ENCODE measurements at regions not wholly inside any gene's neighbourhood (a gene's known extent, or its start where the extent isn't known, plus 50 kb on each side); places are given as distances from the start of the nearest gene placed in this dataset.
A peak's percentile ranks its signal among the peaks of the same experiment; 100 is the strongest.
"Not testable (repeated sequence)": the region's sequence is repeated elsewhere in the genome, so short reads cannot be mapped to it uniquely, and the experiment has no call there.

DNA sequence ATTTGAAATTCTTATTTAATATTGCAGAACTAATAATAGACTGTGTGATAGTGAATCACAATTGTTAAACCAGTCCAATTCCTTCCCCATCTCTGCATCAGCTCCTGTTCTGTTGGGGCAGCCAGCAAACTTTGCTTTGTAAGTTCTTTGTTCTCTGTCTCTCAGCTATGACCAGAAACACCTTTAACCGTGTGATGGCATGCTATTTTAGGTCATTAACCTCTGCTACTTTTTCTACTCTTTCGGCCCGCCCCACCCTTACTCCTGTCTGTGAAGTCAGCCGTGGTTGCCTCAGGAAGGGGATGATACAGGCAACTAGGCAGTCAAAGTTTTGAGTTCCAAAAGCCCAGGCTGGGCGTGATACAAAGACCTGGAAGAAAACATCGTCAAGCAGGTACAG lies 51.3 kb upstream of the EGFL6 start:
- DNase-seq (ENCODE audit: low read depth) = no peak

DNA sequence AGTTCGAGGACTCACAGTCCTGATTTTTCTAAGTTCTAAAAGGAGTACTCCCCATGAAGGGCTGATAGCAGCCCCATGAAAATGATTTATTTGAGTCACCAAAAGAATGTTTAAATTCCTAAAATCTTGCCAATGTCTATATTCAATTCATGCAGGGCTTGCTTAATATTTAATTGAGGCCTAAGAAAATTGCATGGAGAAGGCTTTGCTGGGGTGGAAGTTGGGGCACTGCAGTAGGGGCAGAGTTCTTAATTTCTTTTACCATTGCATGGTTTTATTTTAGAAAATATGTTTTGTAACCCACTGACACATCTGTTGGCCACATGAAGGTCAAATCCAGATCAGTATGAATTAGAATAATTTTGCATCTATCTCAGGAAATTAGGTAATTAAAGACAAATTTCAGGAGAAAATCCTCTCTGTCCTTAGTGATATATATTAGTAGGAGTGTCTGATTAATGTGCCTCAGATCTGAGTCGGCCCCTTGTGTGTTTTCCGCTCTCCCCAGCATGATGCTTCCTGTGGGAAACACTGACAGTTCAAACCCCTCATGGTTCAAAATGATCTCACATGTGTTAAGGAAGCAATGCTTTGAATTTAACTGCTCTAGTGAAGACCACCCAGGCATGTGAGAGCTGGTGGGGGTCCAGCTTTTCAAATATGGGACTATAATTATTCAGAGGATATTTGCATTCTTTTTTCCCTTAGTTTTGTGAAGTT lies 54.0 kb upstream of the EGFL6 start:
- peak; percentile 67 for DNase-seq (ENCODE audit: low read depth)

DNA sequence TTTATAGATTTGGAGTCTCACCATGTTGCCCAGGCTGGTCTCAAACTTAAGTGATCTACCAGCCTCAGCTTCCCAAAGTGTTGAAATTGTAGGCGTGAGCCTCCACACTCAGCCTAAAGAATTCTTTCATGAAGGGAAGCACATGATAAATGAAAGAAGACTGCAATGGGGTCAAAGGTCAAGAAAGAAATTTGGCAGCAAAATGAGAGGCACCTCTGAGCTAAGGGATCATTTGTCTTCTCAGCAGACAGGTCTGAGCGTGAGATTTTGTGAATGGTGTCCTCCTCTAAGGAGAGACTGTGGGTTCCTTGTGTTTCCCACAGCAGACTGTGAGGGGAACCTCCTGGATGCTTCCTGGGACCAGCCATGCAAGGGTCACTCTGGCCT lies 57.5 kb upstream of the EGFL6 start:
- no peak for DNase-seq (ENCODE audit: low read depth)

DNA sequence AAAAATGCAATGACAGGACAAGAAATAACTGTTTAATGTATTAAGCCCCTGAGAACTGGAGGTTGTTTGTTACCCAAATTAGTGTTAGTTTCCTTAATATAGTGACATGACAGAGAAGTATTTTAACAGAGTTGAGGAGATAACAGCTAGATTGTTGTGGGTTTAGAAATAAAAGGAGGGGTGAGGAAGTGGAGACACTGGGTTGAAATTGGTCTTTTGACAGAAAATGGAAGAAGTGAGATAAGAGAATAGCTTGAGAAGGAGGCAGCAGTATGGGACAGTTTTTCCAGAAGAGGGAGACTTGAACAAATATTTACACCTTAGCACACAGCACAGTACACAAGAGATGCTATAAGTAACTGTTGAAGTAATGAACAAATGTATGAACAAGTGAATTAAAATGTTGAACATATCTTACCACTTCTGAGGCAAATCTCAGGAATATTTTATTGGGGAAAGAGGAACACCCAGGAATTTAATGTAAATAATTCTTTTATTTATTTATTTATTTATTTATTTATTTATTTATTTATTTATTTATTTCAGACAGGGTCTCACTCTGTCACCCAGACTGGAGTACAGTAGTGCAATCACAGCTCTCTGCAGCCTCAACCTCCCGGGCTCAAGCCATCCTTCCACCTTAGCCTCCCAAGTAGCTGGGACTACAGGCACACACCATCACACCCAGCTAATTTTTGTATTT lies 58.0 kb upstream of the EGFL6 start:
- no peak for DNase-seq (ENCODE audit: low read depth)

DNA sequence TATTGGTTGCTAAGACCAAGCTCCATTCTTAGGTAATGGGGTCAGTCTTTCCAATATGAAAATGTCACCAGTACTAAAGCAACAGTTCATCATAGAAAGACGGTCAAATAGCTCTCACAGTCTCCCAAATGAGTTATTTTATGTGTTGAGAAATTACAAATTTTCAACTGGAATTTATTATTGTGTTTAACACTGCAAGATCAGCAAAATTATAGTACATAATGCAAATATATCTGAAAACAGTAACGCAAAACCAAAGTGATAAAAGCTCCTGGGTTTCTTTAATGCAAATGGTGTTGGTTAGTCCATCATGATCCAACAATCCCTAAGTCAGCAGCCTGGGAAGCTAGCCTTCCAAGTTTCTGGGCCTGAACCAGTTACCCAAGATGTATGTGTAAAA lies 61.5 kb upstream of the EGFL6 start:
- no peak for DNase-seq (ENCODE audit: low read depth)

DNA sequence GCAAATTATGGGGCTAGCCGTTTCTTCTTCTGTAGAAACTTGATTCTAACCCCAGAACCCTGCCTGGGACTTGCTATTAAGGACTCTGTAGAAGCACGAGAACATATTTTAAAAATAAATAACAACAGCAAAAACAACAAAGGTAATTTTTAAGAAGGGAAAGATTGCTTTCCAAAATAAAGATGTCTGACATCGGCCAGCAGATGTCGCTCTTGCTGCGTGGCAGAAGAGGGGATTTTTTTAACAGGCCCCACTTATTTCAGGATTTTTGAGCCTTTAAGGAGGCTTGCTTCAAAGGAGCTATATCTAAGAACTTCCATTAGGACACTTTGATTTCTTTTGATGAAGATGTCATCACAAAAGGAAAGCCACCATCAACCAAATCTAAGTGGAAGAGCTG lies 62.8 kb upstream of the EGFL6 start:
- DNase-seq (ENCODE audit: low read depth) = peak; percentile 22

DNA sequence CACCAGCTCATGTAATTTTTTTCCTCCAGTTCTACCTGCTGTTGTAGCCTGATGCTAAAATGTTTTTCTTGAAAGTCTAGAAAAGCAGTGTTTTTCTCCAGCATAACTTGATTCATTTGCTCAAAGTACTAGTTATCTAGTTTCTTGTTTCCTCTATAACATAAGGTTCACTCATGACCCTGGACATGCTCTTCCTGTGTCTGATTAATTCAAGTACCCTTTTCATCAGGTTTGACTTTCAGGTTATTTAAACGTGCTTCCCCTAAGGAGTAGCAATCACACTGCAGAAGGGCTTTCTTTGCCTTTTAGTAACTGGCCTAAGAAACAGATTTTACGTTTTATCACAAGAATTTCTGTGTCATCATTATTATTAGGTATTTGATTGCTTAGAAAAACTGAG lies 66.8 kb upstream of the EGFL6 start:
- DNase-seq (ENCODE audit: low read depth) = no peak

DNA sequence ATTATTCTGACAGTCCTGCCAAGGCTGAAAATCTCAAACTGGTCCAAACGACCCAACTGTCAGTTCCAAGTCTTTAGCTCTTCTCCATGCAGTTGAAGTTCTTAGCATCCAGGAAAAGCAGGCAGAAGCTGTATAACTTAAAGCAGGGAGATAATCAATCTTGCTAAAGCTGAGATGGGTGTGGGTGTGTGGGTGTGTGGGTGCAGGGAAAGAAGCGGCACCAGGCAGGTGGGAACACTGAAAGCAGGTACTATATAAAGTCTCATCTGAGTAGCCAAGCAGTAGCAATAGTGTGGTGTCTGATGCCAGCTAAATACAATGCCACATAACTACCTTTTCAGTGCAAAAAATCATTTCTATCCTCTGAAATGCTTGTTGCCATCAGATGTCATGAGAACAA lies 69.7 kb upstream of the EGFL6 start:
- no peak for DNase-seq (ENCODE audit: low read depth)

DNA sequence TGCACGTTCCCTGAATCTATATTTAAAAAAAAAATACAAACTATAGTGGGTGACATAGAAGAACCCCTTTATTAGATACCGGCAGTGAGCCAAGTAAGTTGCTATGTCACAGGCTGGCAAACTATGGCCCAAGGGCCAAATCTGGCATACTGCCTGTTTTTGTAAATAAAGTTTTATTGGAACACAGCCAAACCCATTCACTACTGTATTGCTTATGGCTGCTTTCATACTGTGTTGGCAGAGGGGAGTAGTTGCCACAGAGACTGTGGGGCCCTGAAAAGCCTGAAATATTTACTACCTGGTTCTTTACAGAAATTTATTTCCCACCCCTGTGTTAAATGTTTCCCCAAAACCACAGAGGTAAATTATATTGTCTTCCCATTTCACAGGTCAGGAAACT lies 71.2 kb upstream of the EGFL6 start:
- DNase-seq (ENCODE audit: low read depth) = no peak

DNA sequence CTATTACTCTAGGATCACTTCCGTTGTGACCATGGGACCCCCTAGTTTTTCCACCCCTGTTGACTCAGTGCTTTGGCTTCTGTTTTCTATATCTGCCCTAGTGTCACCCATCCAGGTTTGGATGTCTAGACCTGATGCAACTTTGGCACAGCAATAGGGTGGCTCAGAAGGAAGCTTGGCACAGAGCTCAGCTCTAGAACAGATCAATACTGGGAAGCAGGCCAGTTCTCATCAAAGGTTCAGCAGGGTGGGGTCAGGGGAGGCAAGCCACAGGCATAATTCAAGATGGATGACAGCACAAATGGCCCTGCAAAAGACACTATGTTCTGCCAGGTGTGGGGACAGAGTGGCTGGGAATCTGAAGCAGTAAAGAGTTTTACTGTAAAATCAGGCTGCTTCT lies 74.2 kb upstream of the EGFL6 start:
- DNase-seq (ENCODE audit: low read depth) = no peak

DNA sequence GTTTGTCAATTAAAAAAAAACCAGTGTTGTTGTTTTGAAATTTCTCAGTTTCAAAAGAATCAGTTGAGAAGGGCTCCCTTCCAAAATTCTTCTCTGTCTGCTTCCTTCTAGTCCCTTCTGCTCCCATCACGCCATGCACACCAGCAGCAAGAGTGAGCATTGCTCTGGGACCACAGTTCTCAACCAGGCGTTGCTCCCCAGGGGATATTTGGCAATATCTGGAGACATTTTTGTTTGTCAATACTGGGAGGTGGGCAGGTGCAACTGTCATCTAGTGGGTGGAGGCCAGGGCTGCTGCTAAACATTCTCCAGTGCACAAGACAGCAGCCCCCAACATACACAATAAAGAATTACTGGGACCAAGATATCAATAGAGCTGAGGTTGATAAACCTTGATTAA lies 74.8 kb upstream of the EGFL6 start:
- DNase-seq (ENCODE audit: low read depth) = no peak

DNA sequence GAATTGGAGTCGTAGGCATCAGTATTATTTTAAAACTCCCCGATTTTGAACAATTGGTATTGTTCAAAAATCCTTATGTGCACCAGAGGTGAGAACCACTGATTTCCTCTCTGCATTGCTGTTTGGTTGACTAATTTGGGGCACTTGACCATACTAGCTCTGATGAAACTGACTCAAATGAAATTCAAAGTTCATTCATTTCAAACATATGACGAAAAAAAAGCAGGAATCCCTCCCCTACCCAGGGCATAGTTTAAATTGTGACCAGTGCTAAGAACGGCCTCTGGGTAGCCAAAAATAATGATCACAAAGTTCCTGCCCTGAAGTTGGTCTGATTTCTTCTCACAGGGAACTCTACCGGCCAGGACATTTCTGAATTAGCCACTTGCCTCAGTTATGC lies 75.7 kb upstream of the EGFL6 start:
- no peak for DNase-seq (ENCODE audit: low read depth)

DNA sequence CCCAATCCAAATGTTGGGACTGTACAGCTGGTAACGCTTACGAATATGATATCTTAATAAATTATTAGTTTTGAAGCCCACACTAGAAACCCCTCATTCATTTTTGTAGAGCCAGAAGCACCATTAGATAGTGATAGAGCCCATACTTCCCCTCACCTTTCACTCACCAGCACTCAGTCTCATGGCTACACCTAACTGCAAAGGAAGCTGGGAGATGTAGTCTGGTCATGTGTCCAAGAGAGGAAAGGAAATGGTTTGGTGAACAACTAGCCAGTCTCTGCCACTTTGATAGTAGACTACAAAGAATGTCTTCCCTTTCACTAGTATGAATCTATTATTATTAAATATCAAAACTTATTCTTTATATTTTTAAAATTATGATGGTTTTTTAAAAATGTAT lies 77.1 kb upstream of the EGFL6 start:
- no peak for DNase-seq (ENCODE audit: low read depth)

DNA sequence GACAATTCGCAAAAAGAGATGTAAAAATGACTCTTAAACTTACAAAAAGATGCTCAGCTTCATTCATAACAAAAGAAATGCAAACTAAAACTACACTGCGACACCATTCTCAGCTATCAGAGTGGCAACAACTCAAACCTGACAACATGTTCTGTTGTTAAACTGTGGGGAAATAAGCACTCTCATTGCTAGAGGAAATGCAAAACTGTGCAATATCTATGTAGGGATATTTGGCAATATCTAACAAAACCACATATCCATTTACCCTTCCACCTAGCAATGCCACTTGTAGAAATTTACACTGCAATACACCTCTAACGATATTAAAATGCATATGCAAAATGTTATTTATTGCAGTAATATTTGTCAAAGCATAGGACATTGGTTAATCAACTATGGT lies 78.3 kb upstream of the EGFL6 start:
- no peak for DNase-seq (ENCODE audit: low read depth)

DNA sequence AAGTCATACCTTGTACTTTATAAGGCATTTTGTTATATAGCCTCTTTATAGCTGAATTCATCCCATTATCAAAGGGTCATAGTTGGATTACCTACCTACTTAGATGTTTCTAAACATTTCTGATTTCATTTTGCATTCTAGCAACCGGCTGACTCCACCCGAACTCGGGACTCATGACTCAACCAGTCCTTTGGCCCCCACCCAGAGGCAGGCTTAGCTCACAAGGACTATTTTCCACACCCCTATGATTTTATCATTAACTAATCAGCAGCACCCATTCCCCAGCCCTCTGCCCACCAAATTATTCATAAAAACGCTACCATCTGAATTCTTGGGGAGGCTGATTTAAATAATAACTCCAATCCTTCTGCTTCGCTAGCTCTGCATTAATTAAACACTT lies 79.9 kb upstream of the EGFL6 start:
- DNase-seq (ENCODE audit: low read depth) = peak; percentile 50

DNA sequence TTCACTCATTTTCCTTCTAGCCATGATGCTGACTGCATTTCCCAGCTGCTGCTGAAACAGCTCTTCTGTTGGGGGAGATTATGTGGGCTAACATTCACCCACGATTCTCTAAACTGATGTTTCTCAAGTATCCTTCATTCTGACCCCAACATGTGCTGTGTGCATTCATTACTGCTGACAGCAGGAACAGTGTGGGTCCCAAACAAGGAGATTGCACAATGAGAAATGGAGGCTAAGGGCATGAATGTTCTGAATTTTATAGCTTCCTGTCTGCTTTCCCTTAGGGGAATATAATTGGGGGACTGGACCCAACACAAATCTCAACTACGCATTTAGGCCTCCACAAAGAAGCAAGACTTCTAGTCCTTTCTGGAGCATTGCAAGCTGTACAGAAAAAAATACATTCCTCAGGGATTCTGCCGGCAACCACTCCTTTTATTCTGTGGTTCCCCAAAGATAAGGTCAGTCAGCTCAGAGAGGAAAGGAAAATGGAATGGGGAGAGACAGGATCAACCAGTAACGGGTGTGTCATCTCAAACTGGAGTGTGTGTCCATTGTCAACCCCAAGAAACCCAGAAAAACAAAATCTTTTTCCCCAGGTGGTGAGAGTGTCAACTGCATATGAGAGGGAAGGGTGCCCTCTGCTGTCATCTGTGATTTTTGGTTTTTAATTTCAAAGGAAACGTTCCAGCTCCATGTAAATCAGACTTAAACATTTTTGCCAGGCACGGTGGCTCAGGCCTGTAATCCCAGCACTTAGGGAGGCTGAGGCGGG lies 81.5 kb upstream of the EGFL6 start:
- DNase-seq (ENCODE audit: low read depth) = peak; percentile 88

DNA sequence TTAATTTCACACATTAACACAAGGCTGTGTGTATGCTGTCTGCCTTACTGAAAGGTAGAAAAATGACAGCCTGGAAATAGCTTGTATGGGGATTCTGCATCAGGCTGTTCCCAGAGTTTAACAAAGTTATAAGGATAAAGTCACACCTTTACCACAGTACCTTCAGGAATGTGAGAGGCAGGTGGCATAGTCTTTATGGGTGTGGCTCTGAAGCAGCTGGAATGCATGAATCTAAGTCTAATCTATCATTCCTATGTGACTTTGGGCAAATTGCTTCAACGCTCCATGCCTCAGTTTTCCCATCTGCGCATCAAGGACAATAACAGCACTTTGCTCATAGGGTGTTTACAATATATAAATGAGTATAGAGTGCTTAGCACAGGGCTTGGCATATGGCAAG lies 84.2 kb upstream of the EGFL6 start:
- no peak for DNase-seq (ENCODE audit: low read depth)

DNA sequence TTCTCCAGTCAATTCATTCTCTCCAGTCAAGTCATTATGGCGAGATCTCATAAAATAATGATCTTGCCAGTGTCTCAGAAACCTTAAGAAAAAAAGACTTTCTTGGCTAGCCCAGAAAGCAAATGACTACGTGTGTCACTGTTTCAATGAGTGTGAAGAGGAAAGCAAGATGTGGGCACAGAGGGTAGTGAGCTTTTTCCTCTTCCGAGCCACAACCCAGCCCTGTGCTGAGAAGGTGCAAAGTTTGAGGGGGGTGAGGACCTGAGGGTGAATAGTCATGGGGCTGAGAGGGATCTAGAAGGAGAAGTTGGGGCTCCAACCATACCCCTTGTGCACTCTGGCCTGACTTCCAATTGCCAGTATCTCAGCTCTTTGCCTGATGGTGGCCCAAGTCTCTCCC lies 85.6 kb upstream of the EGFL6 start:
- DNase-seq (ENCODE audit: low read depth) = no peak

DNA sequence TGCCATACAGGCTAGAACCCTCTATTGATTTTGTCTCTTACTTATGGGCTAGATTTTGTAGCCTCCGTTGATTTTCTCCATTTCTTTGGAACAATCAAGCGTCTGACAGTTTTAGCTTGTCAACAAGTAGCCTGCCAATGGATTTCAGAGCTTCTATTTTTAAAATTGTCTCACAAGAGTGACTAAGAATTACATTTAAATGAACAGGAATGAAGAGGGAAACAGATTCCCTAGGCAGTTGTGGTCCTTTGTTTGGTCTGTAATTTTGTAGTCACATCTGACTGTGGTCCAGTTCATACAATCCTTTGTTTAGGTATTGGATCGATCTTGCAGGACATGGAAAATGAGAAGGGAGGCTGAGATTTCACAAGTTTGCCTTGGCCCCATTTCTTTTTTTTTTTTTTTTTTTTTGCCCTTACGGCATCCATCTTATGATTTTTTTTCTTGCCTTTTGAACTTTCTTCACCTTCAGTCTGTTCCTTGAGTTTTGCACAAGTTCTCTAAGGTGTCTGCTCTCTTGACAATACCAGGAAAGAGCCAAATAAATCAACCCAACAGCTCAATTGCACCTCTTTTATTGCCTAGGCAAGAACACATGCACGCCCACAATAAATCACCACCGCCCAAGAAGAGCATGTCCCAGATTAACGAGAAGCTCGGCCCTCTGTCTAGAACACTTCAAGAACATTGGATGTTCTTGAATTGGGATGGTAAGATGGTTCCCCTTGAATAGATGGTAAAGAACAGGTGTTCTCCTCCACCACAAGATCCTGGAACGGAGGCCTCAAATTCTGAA lies 86.5 kb upstream of the EGFL6 start:
- peak; percentile 63 for DNase-seq (ENCODE audit: low read depth)

DNA sequence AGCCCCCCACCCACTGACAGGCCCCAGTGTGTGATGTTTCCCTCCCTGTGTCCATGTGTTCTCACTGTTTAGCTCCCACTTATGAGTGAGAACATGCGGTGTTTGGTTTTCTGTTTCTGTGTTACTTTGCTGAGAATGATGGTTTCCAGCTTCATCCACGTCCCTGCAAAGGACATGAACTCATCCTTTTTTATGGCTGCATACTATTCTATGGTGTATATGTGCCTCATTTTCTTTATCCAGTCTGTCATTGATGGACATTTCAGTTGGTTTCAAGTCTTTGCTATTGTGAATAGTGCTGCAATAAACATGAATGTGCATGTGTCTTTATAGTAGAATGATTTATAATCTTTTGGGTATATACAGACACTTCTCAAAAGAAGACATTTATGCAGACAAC lies 88.6 kb upstream of the EGFL6 start:
- DNase-seq (ENCODE audit: low read depth) = not testable (repeated sequence)

DNA sequence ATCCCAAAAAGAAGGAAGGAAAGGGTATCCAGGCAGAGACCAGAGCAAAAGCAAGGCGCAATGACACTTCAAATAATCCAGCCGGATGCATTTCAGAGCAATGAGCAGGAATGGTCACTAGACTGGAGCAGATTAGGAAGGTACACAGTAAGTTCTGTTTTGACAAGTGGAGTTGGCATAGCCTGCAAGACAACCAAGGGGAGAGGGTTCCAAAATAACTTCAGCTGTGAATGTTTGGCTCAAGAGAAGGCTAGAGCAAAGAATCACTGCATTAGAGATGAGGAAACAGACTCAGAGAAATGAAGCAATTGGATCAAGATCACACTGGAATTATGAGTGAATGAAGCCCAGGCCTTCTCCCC lies 90.0 kb upstream of the EGFL6 start:
- DNase-seq (ENCODE audit: low read depth) = no peak

DNA sequence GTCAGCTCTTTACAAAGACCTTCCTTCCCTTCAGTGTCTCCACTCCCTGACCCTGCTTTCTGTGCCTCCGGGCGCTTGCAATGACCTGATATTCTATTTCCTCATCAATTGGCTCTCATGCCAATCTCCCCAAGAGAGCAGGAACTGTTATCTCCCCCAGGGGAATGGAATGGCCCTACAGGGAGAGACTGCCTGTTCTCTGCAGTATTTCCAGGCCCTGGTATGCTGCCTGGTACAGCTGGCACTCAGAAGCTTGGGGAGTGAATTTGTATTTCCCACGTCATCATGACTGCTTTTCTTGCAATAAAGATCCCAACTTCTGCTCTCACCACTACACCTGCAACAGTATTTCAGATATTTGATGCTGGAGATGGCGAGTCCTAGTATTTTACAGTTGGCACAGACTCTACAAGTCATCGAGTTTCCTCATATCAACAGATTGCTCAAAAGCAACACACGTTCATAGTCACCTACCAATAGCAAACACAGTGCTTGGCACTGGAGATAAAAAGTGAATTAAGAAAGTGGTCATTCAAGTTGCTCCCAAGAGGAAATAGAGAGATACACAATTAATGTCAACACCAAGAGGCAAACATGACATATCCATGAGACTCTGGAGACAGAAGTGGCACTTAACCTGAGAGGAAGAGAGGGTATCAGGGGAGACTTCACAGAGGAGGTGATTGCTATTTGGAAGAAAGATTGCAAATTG lies 90.5 kb upstream of the EGFL6 start:
- DNase-seq (ENCODE audit: low read depth) = peak; percentile 18
